GM12874 (cell line): ENCODE measurements at regions not wholly inside any gene's neighbourhood (a gene's known extent, or its start where the extent isn't known, plus 50 kb on each side); places are given as distances from the start of the nearest gene placed in this dataset.

Source experiments
- TF ChIP-seq, protein P1 (sequence below): IDR thresholded peaks from 2 replicates; pipeline ENCODE4 v1.5.1; 2011; ENCODE audit warnings: low read depth, mild to moderate bottlenecking, control low read depth, low read length, moderate library complexity; ENCODE audit not compliant: insufficient read depth

DNA sequence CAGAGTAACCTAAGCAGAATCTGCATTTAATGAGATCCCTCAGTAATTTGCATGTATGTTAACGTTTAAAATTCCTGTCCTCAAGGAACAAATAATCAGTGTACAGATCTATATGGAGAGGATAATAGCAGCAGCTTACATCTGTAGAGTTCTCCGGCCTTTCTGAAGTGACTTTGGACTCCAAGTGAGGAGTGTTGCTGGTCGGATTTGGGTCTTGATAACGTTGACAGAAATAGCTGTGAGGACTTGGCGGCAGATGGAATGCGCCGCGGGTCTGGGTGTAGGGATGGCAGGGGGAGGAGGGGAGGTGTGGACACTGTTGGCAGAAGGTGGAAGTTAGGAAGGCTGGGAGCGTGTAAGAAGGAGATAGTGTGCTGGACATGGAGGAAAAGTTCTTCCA lies 170.9 kb upstream of the GATA6 start:
- TF ChIP-seq, protein P1, sequence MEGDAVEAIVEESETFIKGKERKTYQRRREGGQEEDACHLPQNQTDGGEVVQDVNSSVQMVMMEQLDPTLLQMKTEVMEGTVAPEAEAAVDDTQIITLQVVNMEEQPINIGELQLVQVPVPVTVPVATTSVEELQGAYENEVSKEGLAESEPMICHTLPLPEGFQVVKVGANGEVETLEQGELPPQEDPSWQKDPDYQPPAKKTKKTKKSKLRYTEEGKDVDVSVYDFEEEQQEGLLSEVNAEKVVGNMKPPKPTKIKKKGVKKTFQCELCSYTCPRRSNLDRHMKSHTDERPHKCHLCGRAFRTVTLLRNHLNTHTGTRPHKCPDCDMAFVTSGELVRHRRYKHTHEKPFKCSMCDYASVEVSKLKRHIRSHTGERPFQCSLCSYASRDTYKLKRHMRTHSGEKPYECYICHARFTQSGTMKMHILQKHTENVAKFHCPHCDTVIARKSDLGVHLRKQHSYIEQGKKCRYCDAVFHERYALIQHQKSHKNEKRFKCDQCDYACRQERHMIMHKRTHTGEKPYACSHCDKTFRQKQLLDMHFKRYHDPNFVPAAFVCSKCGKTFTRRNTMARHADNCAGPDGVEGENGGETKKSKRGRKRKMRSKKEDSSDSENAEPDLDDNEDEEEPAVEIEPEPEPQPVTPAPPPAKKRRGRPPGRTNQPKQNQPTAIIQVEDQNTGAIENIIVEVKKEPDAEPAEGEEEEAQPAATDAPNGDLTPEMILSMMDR = no peak

DNA sequence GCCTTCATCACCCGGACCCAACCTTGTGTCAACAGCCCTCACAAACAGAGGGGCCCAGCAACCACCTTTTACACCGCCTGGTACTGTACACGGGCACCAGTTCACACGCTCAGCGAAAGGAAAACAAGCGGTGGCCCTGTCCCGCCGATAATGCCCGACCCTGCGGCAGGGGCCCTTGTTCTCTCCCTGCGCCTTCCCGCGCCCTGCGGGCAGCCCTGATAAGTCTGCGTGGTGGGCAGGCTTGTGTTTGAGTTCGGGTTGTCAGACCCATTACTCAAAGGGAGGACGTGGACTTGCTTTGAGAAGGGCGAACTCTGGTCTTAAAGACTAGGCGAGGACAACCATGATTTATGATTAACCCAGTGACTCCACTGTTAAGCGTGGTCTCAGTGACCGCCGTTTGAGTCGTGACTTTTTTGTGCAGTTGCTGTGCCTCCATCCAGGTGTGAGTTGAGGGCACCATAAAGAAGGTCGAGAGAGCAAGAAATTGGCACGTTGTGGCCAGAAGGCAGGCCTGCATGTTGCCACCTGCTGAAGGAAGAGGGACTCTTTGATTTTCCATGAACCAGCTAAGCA lies 167.4 kb upstream of the GATA6 start:
- TF ChIP-seq, protein P1 = no peak

DNA sequence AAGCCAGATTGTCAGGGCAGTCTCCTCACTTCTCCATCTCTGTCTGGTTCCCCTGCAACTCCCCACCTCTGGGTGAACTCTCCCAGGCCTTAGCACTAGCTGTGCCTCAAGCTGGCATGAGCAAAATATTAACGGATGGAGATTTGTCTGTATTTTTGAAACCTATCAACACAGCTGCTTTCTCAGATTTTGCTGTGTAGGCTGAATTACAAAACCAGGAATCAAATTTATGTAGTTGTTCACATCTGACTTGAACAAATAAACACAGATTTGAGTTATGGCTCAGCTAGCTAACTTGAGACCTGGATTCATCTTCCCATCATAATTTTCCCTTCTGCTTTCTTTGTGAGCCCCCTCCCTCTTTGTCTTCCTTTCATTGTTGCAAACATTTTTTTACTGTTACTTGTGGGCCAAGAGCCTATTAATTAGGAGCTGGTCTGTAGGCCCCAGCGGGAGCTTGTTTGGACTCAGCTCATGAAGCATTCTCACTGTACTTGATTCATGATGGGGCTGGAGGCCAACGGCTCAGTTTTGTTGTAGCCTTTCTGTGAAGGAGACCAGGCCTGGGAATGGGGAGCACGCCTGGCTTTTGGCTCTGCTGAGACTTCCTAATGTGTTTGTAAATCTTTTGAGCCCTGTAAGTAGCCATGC lies 164.1 kb upstream of the GATA6 start:
- TF ChIP-seq, protein P1 = no peak

DNA sequence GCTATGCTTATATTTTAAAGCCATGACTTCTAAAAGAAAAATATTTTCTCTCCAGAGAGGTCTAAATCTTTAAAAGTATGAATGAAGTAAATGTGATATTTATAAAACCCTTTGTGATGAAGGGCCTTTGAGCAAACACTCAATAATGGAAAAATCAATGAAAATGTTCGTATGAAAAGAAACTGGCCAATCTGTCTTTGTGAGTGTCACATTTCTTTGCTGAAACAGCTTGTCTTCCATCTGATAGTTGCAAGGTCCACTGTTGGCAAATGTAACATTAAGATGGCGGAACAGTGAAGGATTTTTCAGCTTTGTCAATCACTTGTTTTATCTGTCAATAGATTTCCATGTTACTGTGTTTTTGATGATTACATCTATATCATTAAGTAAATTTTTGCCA lies 162.9 kb upstream of the GATA6 start:
- TF ChIP-seq, protein P1 = no peak

DNA sequence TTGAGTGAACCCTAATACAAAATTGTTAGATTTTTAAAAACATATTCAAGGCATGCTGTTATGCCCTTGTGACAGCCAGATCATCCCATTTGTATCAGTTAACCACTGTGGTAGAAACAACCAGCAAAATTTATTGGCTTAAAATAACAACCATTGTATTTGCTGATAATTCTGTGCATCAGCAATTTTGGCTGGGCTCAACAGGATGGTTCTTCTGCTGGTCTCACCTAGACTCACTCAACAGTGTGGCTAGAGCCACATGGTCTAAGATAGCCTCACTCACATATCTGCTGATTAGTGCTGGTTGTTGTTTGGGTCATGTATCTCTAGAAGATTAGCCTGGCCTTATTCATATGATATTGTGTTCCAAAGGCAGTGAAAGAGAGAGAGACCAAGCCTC lies 160.1 kb upstream of the GATA6 start:
- TF ChIP-seq, protein P1 = no peak

DNA sequence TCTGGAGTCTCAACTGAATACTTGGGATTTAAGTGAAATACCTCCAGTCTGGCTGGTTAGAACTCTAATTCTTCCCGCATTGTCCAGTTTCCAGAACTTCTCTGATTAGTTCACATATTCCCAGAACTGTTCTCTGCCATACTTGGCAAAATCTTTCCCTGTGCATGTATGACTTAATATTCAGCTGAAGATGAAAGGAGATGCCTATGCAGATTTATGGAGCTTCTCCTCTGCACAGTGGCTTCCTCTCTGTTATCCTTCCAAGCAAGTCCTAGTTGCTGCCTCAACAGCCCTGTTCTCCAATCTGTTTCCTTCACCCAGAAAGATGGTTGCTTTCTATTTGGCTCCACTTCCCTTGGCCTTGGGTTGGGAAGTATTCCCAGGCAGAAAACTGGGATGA lies 155.4 kb upstream of the GATA6 start:
- TF ChIP-seq, protein P1 = no peak

DNA sequence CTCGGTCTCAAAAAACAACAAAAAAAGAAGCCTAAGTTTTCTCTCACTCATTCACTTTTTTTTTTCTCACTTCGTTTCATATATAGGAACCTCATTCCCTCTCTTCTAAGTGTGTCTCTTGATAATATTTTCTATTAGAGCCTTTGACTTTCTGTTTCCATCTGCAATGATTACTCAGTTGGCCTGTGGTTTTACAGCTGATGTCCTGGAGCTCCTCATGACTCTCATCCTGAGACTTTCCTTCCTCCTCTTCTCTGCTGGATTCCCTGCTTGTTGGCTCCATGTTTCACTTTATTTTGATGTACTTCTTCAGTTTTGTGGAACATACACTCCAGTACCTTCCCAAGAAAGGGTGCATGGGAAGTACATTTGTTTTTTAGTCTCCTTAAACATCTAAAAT lies 154.2 kb upstream of the GATA6 start:
- TF ChIP-seq, protein P1 = no peak
